LHCN-M2 (cell line): ENCODE measurements at regions not wholly inside any gene's neighbourhood (a gene's known extent, or its start where the extent isn't known, plus 50 kb on each side); places are given as distances from the start of the nearest gene placed in this dataset.

Source experiments
- DNase-seq: peaks from one replicate; pipeline ENCODE4 v3.0.0-alpha.2; 2012; ENCODE audit warnings: low read depth

- DNase-seq: no peak
Observed at GRCh38 chr12:84741692-84742091, 170.9 kb downstream of the SLC6A15 start.

GRCh38 chr12:84741031-84741430, 171.6 kb downstream of the SLC6A15 start:
- no peak for DNase-seq

- no peak for DNase-seq
Observed at GRCh38 chr12:84740602-84741001, 172.0 kb downstream of the SLC6A15 start.

GRCh38 chr12:84738481-84738972, 174.1 kb downstream of the SLC6A15 start:
- DNase-seq: peak; percentile 19

GRCh38 chr12:84732828-84733340, 179.7 kb downstream of the SLC6A15 start:
- DNase-seq: no peak

GRCh38 chr12:84730561-84731162, 181.9 kb downstream of the SLC6A15 start:
- no peak for DNase-seq

DNA sequence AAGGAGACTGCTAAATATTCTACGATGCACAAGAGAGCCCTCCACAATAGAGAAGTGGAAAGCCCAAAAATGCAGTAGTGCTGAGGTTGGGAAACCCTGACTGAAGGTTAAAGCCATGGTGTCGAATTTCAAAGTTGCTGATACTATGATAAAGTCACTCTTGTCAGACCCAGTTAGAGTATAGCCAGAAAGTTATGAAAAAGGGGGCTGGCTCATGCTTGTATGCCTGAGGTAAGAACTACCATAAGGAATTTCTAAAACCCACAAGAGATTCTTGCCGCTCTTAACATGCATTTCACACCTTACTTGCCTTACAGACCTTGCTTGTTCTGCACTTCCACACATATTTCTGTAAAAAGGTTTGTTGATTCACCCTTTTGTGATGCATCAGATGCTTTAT, 184.6 kb downstream of the SLC6A15 start:
- peak; percentile 13 for DNase-seq

DNA sequence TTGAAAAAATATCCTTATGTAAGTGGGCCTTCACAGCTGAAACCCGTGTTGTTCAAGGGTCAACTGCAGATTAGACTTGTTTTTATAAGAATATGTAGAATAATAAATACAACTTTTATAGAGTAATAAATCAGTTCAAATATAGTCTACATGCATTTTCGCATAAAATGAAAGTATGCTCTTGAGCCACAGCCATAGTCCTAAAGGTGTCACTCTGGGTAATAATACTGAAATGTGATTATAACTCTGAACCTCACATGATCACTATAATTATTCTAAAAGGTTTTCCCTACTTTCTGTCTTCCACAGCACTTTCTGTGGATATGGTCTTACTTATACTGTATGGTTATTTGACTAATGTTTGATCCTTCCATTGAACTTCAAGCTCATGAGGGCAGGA, 185.8 kb downstream of the SLC6A15 start:
- DNase-seq: no peak

GRCh38 chr12:84723988-84724387, 188.6 kb downstream of the SLC6A15 start:
- DNase-seq: no peak

GRCh38 chr12:84719997-84720396, 192.6 kb downstream of the SLC6A15 start:
- DNase-seq: no peak

DNA sequence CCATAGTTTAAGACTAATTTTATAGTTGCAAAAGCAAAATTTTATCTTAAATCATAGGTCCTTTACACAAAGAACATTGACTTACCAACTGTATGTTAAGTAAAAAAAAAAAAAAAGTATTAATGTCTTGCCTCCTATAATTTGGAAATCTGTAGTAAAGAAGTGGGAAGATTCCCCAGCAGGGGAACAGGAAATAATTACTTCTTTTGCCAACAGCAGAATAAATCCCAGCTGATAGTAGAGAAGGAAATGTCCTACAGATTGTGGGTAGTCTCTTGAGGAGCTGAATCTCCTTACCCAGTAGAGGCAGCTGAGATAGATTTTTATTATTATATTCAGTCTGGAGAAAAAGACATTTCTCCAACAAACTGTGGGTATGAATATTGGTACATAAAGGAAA, 193.7 kb downstream of the SLC6A15 start:
- DNase-seq: no peak

DNA sequence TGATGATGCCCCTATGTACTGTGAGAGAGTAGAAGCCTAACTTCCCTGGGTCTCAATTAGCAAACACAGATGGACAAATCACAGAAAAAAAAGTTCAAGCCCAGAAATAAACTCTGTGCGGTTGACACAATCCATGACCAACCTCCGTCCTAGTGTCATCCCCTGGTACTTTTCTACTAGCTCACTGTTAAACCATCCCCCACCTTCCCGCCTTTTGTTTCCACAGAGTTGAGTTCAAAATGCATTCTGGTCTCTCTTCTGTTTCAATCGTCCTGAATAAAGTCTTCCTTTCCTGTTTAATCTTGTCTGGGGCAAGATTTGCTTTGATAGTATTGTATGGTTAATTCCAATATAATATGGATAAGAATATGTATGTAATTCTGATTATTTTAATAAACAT, 199.9 kb downstream of the SLC6A15 start:
- DNase-seq: no peak

- DNase-seq: no peak
Observed at GRCh38 chr12:84706374-84706773, 206.2 kb downstream of the SLC6A15 start.

DNA sequence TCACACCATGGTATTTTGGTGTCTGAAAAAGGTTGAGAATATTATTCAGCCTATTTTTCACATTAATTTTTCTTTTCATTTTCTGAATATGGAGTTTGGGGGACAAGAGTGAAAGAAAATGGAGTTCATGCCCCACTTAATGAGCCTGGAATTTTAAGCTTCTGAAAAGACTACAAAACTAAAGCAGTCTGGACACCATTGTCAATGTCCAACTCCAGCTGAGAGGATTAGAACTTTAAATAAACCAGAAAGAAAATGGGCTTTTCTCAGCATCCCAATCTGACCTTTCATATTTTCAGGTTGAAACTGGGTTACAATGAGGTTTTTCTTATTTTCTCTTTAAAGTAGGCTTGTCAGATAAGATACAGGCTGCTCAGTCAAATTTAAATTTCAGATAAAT, 207.7 kb downstream of the SLC6A15 start:
- DNase-seq: no peak

DNA sequence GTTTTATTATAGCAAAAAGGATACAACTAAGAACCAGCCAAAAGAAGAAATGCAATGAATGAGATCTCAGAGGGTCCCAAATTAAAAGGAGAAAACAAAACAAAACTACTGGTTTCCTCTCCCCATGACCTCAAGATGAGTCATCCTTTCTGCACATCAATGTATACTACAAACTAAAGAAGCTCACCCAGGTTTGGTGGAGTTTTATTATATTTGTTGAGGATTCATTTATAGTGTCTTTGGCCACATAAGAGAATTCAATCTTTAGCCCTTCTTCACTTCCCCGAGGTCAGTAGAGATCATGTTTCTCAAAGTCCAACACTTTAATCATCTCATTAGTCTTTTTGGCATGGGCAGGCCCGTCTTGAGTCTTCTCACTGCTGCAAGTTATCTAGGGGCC, 210.6 kb downstream of the SLC6A15 start:
- DNase-seq: peak; percentile 11

- no peak for DNase-seq
Observed at GRCh38 chr12:84701041-84701440, 211.6 kb downstream of the SLC6A15 start.

GRCh38 chr12:84698576-84699333, 213.8 kb downstream of the SLC6A15 start:
- no peak for DNase-seq

GRCh38 chr12:84696908-84697540, 215.6 kb downstream of the SLC6A15 start:
- DNase-seq: peak; percentile 7

DNA sequence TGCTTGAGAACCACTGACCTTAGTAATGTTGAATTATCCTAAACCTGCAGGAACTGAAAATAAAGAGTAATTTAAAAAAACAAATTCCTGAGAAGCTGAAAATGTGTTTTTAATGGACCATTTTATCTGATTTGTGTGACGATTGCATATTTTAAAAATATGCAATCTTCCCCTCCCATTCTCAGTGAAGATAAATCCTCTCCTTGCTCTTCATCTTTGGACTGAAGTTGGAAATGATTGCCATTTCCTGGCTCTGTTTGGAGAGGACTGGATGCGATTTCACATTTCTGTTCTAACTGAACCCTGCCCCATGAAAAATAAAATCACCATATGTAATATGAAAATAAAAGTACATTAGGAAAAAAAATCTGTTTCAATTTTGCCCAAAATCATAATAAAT, 216.3 kb downstream of the SLC6A15 start:
- no peak for DNase-seq

DNA sequence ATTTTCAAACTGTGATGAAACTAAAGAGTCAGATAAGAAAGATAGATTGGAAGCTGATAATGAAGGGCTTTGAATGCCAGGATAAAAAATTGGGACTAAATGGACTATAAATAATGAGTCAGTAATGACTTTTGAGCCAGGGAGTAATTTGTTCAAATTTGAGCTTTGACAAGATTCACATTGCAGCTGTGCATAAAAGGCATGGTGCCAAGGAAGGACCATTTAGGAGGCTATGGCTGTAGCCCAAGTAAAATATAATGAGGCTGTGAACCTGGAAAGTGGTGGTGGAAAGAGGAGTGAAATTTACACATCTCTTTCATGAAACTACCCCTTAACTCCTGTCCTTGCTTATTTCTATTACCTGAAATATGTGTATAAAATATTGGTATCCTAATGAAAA, 218.5 kb downstream of the SLC6A15 start:
- DNase-seq: peak; percentile 23

DNA sequence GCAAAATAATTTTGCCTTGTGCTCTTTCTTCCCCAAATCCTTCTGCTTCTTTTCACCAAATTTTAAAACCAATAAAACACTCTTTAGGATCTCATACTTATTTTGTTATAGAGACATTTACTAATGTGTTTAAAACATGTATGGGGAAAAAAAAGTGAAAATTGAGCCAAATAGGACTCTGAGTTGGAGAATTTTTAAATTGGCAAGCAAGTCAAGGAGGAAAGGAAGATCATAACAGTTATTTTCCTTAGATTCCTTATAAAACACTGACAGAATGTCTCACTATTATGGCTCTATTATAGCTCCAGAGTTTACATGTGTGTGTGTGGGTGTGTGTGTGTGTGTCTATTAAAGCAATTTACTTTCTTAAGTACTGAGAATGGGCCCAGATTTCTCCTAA, 220.5 kb downstream of the SLC6A15 start:
- DNase-seq: no peak

DNA sequence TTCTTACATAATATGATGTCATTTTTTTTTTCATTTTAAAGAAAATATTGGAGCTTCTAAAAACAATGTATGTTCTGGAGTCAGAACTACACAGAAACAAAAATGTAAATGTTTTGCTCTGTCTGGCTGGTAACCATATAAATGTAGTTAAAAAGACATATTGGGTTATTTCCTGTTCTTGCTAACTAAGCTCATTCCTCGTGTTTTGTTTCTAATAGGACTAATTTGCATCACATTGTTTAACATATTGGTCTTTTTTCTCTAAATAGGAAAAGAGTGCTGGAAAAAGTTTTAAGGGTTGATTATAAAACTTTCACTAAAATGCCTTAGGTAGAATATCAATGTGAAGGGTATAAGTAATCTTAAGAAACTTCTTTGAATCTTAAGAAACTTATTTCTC, 221.3 kb downstream of the SLC6A15 start:
- DNase-seq: no peak

DNA sequence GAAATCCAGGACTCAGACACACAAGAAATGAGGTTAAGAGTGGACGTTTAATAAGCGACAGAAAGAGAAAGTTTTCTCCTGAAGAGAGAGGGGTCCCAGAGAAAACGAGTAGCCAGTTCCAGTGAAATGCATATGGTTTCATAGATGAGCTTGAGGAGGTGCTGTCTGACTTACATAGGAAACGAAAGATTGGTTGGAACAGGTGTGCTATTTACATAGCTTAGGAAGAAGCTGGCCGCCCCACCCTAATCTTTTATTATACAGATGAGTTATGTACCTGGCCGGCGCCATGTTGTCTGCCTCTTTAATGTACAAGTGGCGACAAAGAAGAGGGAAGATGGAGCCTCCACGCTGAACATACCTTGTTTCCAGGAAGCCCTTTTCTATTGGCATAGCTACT, 223.0 kb downstream of the SLC6A15 start:
- DNase-seq: no peak
